Adrenal gland (tissue), 5 donors: ENCODE measurements at regions not wholly inside any gene's neighbourhood (a gene's known extent, or its start where the extent isn't known, plus 50 kb on each side); places are given as distances from the start of the nearest gene placed in this dataset.

ENCODE experiments used
- CTCF ChIP-seq, 6 experiments: fragments of 450-650 bp in 4 of 6; fragments of 200-600 bp in 2 of 6; sonication (generic) in 1 of 6; IDR thresholded peaks; 1 replicate in 5 of 6; 2 replicates in 1 of 6; pipeline versions ENCODE4 v1.5.1 to v1.8.0; 2016 to 2021; ENCODE audit warnings: antibody characterized with exemption in 6 of 6, mild to moderate bottlenecking in 2 of 6, moderate library complexity in 1 of 6
- POLR2A ChIP-seq, 2 donors: fragments of 450-650 bp; IDR thresholded peaks; one replicate each; pipeline ENCODE4 v1.6.1; 2017; ENCODE audit warnings: antibody characterized with exemption in 2 of 2, mild to moderate bottlenecking in 2 of 2, moderate library complexity in 1 of 2
- donor health status: DM: no; HTN: no; CAD: no.

DNA sequence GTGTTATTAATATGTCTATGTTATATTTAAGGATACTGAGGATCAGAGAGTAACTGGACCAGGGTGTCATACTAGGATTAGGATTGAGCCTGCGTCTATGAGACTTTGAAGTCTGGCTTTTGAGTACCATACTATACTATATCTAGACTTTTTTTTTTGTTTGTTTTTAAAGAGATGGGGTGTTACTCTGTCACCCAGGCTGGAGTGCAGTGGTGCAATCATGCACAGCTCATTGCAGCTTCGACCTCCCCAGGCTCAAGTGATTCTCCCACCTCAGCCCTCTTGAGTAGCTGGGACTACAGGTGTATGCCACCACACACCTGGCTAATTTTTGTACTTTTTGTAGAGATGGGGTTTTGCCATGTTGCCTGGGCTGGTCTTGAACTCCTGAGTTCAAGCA, 66.2 kb upstream of the MAP4K3 start:
- TF ChIP-seq CTCF (IDR thresholded peaks at IDR 0.05), result no peak
- TF ChIP-seq POLR2A (IDR thresholded peaks at IDR 0.05), result no peak
